ENCODE measurements at regions not wholly inside any gene's neighbourhood (a gene's known extent, or its start where the extent isn't known, plus 50 kb on each side); places are given as distances from the start of the nearest gene placed in this dataset.

DNA sequence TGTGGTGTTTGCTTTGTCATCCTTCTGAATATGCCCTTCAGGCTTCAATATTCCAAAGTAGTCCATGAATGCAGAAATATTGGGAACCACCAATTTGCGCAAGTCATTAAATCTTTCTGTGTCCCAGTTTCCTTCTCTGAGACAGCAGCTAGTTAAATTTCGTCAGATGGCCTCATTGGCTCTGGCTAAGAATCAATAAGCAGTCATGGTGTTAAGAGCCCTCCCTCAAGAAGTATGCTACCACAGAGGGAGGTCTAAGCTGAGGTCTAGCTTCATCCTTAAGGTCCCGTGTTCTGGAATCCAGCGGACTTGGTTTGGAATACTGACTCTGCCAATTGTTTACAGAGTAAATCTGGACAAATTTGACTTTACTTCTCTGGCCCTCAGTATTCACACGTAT, 59.1 kb upstream of the C5orf58 start:
- TF ChIP-seq POLR2AphosphoS5 (IDR thresholded peaks at IDR 0.05) (no peak), POLR2A (IDR thresholded peaks at IDR 0.05) (no peak)
- TF ChIP-seq, protein P1, sequence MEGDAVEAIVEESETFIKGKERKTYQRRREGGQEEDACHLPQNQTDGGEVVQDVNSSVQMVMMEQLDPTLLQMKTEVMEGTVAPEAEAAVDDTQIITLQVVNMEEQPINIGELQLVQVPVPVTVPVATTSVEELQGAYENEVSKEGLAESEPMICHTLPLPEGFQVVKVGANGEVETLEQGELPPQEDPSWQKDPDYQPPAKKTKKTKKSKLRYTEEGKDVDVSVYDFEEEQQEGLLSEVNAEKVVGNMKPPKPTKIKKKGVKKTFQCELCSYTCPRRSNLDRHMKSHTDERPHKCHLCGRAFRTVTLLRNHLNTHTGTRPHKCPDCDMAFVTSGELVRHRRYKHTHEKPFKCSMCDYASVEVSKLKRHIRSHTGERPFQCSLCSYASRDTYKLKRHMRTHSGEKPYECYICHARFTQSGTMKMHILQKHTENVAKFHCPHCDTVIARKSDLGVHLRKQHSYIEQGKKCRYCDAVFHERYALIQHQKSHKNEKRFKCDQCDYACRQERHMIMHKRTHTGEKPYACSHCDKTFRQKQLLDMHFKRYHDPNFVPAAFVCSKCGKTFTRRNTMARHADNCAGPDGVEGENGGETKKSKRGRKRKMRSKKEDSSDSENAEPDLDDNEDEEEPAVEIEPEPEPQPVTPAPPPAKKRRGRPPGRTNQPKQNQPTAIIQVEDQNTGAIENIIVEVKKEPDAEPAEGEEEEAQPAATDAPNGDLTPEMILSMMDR (IDR thresholded peaks at IDR 0.05): no peak
